Limb (tissue), 2 donors: ENCODE measurements at regions not wholly inside any gene's neighbourhood (a gene's known extent, or its start where the extent isn't known, plus 50 kb on each side); places are given as distances from the start of the nearest gene placed in this dataset.

ENCODE experiments used
- DNase-seq, 2 donors: peaks; one replicate each; pipeline ENCODE4 v3.0.0-alpha.2; 2016; ENCODE audit errors: extremely low spot score in 2 of 2

- no peak for DNase-seq
Observed at GRCh38 chr4:52231526-52231925, 180.4 kb downstream of the SPATA18 start.

GRCh38 chr4:52234561-52235440, 183.7 kb downstream of the SPATA18 start:
- DNase-seq = peak; percentile 43 to 92

DNA sequence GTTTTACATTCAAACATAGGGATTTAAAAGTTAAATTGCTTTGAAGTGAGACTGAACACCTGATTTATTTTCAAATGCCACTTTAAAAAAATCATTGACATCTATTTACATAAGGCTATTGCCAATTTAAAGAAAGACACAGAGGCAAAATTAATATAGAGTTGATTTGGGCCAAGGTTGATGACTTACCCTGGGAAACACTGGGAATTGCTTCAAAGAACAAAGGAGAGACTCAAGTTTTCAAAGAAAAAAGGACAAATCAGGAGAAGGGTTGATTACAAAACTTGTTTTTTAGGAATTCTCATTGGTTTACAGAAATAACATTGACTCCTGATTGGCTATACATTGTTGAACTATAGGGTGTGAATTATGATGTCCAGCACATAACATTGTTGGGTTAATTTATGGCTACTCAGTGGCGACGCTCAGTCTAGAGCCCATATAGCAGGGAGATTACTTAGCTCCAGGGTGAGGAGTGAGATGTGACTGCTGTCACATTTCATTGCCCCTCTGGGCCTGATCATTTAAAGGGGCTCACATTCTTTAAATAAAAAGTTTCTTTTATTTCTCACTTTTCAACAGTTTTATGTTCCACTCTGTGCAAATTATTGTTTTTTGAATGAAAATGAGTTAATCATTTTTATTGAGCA, 184.6 kb downstream of the SPATA18 start:
- DNase-seq = no peak

DNA sequence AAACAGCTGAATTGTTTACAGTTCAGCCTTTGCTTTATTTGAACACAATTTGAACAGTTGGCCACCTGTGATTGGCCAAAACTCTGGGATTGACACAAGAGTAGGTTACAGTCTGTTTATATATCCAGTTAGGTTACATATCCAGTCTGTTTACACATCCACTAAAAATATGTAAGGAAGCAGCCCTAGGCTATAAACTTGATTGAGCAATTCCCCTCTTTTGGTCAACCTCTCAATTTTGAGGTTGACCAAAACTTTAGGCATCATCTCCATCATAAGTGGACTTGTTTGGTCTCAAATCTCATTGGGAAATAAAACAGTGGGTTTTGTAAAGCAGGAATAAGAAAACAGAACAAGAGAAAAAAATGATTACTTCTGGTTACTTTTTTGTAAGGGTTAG, 190.8 kb downstream of the SPATA18 start:
- DNase-seq = no peak

- no peak for DNase-seq
Observed at GRCh38 chr4:52243367-52243766, 192.3 kb downstream of the SPATA18 start.

DNA sequence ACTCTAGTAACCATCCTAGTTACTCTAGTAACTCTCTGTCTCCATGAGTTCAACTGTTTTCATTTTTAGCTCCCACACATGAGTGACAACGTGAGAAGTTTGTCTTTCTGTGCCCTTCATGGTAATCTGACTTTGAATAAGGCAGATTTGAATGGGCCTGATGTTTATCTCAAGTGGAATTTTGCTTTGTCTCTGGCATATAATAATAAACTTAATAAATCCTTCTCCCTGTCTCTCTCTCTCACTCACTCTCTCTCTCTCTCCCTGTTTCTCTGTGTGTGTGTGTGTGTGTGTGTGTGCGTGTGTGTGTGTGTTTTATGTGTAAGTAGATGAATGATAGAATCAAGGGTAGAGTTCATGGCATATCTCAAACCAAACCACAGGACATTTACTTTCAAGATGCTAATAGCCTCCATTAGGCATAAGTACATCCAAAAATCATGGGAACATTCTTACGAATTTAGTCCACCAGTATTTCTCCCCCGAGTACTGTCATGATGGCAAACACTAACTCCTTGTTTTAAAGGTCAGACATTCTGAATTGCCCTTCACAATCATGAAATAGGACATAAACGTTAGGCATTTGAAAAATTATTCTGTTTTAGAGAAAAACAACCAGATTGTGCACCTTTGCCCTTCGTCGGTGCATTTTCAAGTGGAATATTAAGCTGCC, 193.1 kb downstream of the SPATA18 start:
- DNase-seq = no peak

- DNase-seq = no peak
Observed at GRCh38 chr4:52244848-52245247, 193.7 kb downstream of the SPATA18 start.

DNA sequence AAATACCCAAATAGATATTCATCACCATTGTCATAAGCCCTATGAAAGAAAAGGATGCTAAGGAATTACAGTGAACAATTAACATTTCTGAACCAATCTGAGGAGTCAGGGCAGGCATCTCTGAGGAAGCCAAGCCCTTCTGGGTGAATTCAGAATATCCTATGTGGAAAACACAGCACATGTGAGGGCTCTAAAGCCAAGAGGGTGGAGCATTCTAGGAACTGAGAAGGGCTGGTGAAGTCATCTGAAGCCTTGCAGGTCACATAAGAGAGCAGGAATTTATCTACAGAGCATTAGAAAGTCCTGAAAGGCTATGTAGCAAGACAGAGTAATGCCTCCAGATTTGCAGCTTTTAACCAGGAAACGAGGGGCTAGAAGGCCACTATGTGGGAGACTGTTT, 195.7 kb downstream of the SPATA18 start:
- DNase-seq = no peak

DNA sequence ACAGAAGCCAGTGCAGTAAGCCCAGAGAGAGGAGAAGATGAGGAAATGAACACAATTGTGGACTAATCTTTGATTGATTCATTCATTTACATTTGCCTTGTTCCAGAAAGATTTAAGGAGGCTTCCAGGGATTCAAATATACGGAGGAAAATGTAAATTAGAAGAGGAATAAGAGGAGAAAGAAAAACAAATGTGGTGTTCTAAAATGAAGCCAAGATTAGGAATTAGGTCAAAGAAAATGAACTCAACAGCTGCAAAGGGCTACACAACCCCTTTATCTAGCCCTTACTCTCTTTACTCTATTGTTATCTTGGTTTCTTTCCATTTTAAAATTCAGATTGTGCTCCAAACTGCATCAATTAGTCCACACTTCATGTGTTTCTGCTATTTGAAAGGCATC, 196.8 kb downstream of the SPATA18 start:
- no peak for DNase-seq

DNA sequence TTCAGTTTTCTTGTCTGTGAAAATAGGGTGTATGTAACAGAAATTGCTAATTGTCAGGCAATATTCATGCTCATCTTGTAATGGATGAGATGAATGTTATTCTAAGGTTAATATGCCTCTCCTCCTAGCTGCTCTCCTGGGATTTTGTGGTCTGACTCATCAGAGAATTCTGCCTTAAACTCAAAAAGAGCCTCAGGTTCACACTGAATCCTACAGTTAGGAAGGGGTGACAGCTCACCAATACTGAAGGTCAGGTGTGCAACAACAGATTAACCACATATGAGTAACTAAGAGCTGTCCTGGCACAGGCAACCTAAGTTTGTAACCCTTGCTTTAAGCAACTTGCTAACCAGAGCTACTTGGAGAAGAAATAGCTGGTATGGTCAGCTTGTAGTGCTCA, 197.7 kb downstream of the SPATA18 start:
- DNase-seq = no peak

DNA sequence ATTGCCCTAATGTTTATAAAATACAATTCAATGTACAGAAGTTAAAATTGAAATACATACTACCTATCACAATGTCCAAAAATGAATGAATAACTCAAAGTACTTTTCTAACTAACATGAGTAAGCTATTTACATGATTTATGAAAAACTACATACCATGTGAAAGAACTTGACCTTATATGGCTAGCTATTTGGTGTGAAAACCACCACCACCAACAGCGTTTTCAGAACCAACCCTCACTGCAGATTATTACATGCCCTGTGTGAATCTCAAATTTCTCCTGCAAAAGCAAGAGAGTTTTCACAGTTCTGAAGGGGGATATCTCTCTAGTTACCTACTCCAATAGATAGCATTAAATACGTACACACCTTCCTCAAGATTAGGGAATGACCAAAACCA, 198.5 kb downstream of the SPATA18 start:
- no peak for DNase-seq

- peak; percentile 67 to 87 for DNase-seq
Observed at GRCh38 chr4:52250154-52250553, 199.1 kb downstream of the SPATA18 start.

DNA sequence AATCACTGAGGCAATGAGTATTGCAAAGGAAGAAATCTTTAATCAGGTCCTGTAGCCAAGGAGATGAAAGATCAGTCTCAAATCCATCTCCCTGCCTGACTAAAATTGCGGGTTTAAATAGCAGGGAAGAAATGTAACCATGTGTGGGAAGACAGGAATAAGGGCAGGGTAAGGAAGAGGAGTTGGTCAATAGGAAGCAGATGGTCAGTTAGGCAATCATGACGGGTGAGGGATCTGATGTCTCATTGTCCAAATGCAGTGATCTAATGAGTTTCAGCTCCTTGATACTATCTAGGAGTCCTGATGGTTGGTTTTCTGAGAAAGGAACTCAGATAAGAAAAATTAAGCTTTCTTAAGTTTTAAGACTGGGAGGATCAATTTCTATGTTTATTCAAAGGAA, 200.8 kb downstream of the SPATA18 start:
- no peak for DNase-seq

DNA sequence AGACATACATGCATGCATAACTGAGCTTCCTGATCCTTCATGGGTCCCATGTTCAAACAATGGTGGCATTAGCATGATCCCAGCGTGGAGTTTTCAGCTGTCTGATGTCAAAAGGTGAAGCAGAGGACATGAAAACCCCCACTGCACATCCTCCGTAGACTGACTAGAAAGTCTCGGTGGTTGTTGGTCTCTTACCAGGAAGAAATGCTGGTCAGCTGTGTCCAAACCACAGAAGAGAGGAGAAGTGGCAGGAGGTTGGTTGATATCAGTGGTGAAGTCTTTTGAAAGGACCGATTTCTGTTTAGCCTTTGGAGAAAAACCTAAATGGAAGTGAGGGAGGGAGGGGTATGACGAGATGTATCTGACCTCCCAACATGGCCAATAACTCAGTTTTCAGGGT, 201.9 kb downstream of the SPATA18 start:
- DNase-seq = no peak

- DNase-seq = no peak
Observed at GRCh38 chr4:52256522-52256921, 205.4 kb downstream of the SPATA18 start.

DNA sequence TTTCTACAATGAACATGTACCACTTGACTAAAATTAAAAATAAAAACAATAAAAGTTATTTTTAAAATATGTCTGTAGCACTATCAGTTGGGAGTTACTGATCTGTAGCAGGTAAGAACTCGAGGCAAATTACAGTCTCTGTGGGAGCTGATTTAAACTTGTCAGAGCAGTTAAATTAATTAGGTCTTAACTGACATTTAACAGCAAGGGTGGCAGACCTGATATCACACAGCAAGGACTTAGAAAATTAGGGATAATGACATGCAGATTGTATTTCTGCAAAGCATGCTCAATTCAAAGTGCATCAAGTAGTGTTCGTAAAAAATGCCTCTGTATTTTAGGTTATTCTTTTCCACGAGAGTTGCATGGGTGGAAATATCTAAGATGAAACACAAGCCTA, 208.9 kb downstream of the SPATA18 start:
- DNase-seq = no peak

DNA sequence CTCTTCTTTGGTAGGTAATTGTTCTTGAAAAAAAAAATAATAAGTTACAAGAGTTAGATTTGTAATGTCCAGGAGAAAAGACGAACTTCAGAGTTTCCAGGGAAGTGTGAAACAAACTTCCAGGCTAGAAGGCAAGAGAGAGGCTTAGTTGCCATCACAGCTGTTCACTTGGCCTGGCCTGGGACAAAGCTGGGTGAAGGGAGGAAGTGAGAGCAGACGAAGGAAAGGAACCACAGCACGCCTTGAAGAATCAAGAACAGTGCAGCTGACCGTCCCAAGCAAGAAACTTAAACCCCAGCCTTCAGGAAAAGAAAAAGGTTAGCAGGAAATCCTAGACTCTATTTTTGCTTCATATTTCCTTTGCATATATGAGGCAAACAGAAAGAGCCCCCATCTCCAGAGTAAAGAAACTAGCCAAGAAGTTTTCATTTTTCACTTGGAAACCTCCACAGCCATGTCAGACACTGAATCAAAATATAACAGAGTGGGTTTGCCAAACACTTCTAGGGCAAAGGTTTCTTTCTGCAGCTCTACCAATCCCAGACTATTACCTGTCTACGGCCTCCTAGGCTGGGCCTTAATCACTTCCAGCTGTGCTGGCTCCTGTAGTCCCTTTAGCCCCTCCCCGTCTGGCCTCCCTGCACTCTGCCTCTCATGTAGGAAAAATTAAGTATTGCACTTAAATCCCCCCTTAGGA, 209.6 kb downstream of the SPATA18 start:
- peak; percentile 81 to 88 for DNase-seq

GRCh38 chr4:52263607-52264006, 212.5 kb downstream of the SPATA18 start:
- no peak for DNase-seq

GRCh38 chr4:52265781-52266525, 214.8 kb downstream of the SPATA18 start:
- DNase-seq = no peak

- DNase-seq = no peak
Observed at GRCh38 chr4:52266537-52267137, 215.5 kb downstream of the SPATA18 start.

DNA sequence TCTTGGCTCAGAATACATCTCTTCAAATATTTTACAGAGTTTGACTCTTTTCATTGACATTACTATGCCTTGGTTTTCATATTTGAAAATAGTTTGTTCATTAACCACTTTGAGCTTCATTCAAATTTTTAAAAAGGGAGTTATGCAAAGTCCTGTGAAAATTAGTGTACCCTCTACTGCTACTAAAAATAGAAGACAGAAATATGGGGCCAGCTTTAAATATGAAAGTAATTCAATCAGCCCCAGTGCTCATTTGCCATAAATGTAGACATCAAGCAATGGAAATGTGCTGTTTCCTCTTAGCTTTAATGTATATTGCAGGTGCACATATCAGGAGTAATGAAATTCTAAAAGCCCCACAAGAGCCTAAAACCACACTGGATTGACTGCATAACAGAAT, 218.7 kb downstream of the SPATA18 start:
- DNase-seq = no peak
